GF-D8 (cell line): ENCODE measurements at regions not wholly inside any gene's neighbourhood (a gene's known extent, or its start where the extent isn't known, plus 50 kb on each side); places are given as distances from the start of the nearest gene placed in this dataset.
"Not testable (repeated sequence)": the region's sequence is repeated elsewhere in the genome, so short reads cannot be mapped to it uniquely, and the experiment has no call there.

ENCODE experiments used
- DNase-seq: peaks from one replicate; lab custom pipeline; 2025; lab: John Stamatoyannopoulos, UW

- DNase-seq: no peak
Observed at GRCh38 chr6:5898102-5898501, 108.6 kb downstream of the NRN1 start.

GRCh38 chr6:5896476-5897200 lies 110.1 kb downstream of the NRN1 start:
- DNase-seq: no peak

GRCh38 chr6:5894357-5894756 lies 112.4 kb downstream of the NRN1 start:
- no peak for DNase-seq

GRCh38 chr6:5893295-5893694 lies 113.4 kb downstream of the NRN1 start:
- no peak for DNase-seq

- no peak for DNase-seq
Observed at GRCh38 chr6:5892669-5893068, 114.1 kb downstream of the NRN1 start.

- DNase-seq: no peak
Observed at GRCh38 chr6:5878792-5879191, 127.9 kb downstream of the NRN1 start.

GRCh38 chr6:5876076-5876475 lies 130.6 kb downstream of the NRN1 start:
- DNase-seq: no peak

- not testable (repeated sequence) for DNase-seq
Observed at GRCh38 chr6:5873976-5874375, 132.7 kb downstream of the NRN1 start.

GRCh38 chr6:5871296-5871695 lies 135.4 kb downstream of the NRN1 start:
- DNase-seq: no peak

- DNase-seq: no peak
Observed at GRCh38 chr6:5869676-5870075, 137.0 kb downstream of the NRN1 start.

GRCh38 chr6:5869261-5869660 lies 137.5 kb downstream of the NRN1 start:
- no peak for DNase-seq

GRCh38 chr6:5866547-5867051 lies 140.1 kb downstream of the NRN1 start:
- DNase-seq: no peak

- peak; percentile 13 for DNase-seq
Observed at GRCh38 chr6:5865506-5866031, 141.2 kb downstream of the NRN1 start.

GRCh38 chr6:5860849-5861248 lies 145.9 kb downstream of the NRN1 start:
- no peak for DNase-seq

- DNase-seq: no peak
Observed at GRCh38 chr6:5855787-5856470, 150.8 kb downstream of the NRN1 start.

GRCh38 chr6:5854899-5855298 lies 151.8 kb downstream of the NRN1 start:
- DNase-seq: no peak

GRCh38 chr6:5851261-5851757 lies 155.4 kb downstream of the NRN1 start:
- no peak for DNase-seq

- no peak for DNase-seq
Observed at GRCh38 chr6:5850848-5851255, 155.9 kb downstream of the NRN1 start.

- no peak for DNase-seq
Observed at GRCh38 chr6:5846889-5847288, 159.8 kb downstream of the NRN1 start.

GRCh38 chr6:5846335-5846734 lies 160.4 kb downstream of the NRN1 start:
- no peak for DNase-seq

GRCh38 chr6:5843078-5843477 lies 163.6 kb downstream of the NRN1 start:
- no peak for DNase-seq

GRCh38 chr6:5840734-5841390 lies 165.9 kb downstream of the NRN1 start:
- DNase-seq: no peak
